ENCODE measurements at regions not wholly inside any gene's neighbourhood (a gene's known extent, or its start where the extent isn't known, plus 50 kb on each side); places are given as distances from the start of the nearest gene placed in this dataset.

DNA sequence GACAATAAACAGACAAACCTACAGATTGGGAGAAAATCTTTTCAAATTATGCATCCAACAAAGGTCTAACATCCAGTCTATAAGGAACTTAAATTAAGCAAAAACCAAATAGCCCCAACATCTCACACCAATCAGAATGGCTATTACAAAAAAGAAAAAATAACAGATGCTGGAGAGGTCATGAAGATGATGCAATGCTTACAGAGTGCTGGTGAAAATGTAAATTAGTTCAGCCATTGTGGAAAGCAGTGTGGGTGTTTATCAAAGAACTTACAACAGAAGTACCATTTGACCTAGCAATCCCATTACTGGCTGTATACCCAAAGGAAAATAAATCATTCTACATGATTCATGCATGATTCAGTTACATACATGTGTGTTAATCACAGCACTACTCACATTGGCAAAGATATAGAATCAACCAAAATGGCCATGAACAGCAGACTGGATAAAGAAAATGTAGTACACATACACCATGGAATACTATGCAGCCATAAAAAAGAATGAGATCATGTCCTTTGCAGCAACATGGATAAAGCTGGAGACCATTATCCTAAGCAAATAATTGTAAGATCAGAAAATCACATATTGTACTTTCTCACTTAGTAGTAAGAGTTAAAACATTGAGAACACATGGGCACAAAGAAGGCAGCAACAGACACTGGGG is 223.9 kb upstream of the WSB1 start:
- TF ChIP-seq POLR2AphosphoS5 (IDR thresholded peaks at IDR 0.05) (no peak), POLR2A (IDR thresholded peaks at IDR 0.05) (no peak), EP300 (IDR thresholded peaks at IDR 0.05) (no peak)
- TF ChIP-seq, protein P1, sequence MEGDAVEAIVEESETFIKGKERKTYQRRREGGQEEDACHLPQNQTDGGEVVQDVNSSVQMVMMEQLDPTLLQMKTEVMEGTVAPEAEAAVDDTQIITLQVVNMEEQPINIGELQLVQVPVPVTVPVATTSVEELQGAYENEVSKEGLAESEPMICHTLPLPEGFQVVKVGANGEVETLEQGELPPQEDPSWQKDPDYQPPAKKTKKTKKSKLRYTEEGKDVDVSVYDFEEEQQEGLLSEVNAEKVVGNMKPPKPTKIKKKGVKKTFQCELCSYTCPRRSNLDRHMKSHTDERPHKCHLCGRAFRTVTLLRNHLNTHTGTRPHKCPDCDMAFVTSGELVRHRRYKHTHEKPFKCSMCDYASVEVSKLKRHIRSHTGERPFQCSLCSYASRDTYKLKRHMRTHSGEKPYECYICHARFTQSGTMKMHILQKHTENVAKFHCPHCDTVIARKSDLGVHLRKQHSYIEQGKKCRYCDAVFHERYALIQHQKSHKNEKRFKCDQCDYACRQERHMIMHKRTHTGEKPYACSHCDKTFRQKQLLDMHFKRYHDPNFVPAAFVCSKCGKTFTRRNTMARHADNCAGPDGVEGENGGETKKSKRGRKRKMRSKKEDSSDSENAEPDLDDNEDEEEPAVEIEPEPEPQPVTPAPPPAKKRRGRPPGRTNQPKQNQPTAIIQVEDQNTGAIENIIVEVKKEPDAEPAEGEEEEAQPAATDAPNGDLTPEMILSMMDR (IDR thresholded peaks at IDR 0.05) = no peak
